ENCODE measurements at regions not wholly inside any gene's neighbourhood (a gene's known extent, or its start where the extent isn't known, plus 50 kb on each side); places are given as distances from the start of the nearest gene placed in this dataset.

DNA sequence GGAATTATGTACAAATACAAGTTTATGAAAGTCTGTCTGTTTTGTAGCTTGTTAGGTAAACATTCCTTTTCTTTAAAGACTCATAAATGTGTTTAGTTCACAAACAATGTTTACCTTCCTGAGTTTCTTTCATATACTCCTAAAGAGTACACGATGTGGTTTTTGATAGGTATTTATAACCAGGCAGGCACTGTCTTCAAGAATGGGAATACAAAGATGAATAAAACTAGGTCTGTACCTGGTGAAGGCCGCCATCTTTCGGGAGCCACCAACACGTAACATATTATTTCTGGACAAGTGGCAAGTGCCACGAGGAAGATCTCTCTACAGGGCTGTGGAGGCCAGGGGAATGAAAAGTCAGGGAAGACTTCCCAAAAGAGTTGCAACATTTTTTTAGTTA is 144.6 kb upstream of the RASSF8 start:
- TF ChIP-seq ZFX (IDR thresholded peaks at IDR 0.05) (no peak), CTCF (conservative IDR thresholded peaks at IDR 0.05) (peak; percentile 54)

Measured in C4-2B (cell line).